Mesenchymal stem cell (in vitro differentiated cells and primary cell): ENCODE measurements at regions not wholly inside any gene's neighbourhood (a gene's known extent, or its start where the extent isn't known, plus 50 kb on each side); places are given as distances from the start of the nearest gene placed in this dataset.
"Not testable (repeated sequence)": the region's sequence is repeated elsewhere in the genome, so short reads cannot be mapped to it uniquely, and the experiment has no call there.

Source experiments
- DNase-seq: peaks from one replicate; pipeline ENCODE4 v3.0.0-alpha.2; 2013
- H2AFZ ChIP-seq: one replicate; pipeline ENCODE4 v1.6.1; 2013; ENCODE audit warnings: low read depth, mild to moderate bottlenecking, control low read depth, inconsistent platforms, low read length, moderate library complexity
- H2AK5ac ChIP-seq: 2 replicates; pipeline ENCODE4 v1.6.1; 2013; ENCODE audit warnings: low read length, moderate library complexity, mild to moderate bottlenecking, inconsistent platforms; ENCODE audit not compliant: severe bottlenecking
- H2BK120ac ChIP-seq: one replicate; pipeline ENCODE4 v1.6.1; 2013; ENCODE audit warnings: low read depth, mild to moderate bottlenecking, inconsistent platforms, low read length, moderate library complexity
- H2BK12ac ChIP-seq, 2 experiments: one replicate each; pipeline ENCODE4 v1.6.1; 2013; ENCODE audit warnings: inconsistent platforms in 2 of 2, low read length in 2 of 2, mild to moderate bottlenecking in 2 of 2, moderate library complexity in 2 of 2, control low read depth in 1 of 2
- H2BK15ac ChIP-seq: one replicate; pipeline ENCODE4 v1.6.1; 2013; ENCODE audit warnings: mild to moderate bottlenecking, low read depth, inconsistent platforms; ENCODE audit not compliant: poor library complexity, severe bottlenecking
- H2BK5ac ChIP-seq: 2 replicates; pipeline ENCODE4 v1.6.1; 2013; ENCODE audit warnings: low read depth, mild to moderate bottlenecking, low read length, control low read depth, inconsistent platforms; ENCODE audit not compliant: poor library complexity, severe bottlenecking
- H3K14ac ChIP-seq, 2 experiments: one replicate each; pipeline ENCODE4 v1.6.1; 2013; ENCODE audit warnings: inconsistent platforms in 2 of 2, low read length in 2 of 2, control low read depth in 1 of 2, mild to moderate bottlenecking in 1 of 2, moderate library complexity in 1 of 2
- H3K18ac ChIP-seq, 2 experiments: one replicate each; pipeline ENCODE4 v1.6.1; 2013; ENCODE audit warnings: inconsistent platforms in 2 of 2, low read length in 2 of 2, control low read depth in 1 of 2, low read depth in 1 of 2, mild to moderate bottlenecking in 1 of 2
- H3K23ac ChIP-seq, 2 experiments: one replicate each; pipeline ENCODE4 v1.6.1; 2013; ENCODE audit warnings: inconsistent platforms in 2 of 2, low read length in 2 of 2, mild to moderate bottlenecking in 2 of 2, moderate library complexity in 2 of 2, control low read depth in 1 of 2
- H3K27ac ChIP-seq: 2 replicates; pipeline ENCODE4 v1.5.1; 2013; ENCODE audit warnings: mild to moderate bottlenecking, moderate library complexity, low read length, control low read depth, inconsistent platforms; ENCODE audit not compliant: poor library complexity, severe bottlenecking
- H3K27me3 ChIP-seq, 2 experiments: 2 replicates each; pipeline versions ENCODE4 v1.6.1 to v1.7.0; 2013; ENCODE audit warnings: low read length in 2 of 2, mild to moderate bottlenecking in 2 of 2, moderate library complexity in 2 of 2, control low read depth in 1 of 2, inconsistent platforms in 1 of 2; ENCODE audit not compliant: control insufficient read depth in 1 of 2, insufficient read depth in 1 of 2
- H3K36me3 ChIP-seq, 2 experiments: 2 replicates each; pipeline versions ENCODE4 v1.6.1 to v1.7.0; 2013; ENCODE audit warnings: low read length in 2 of 2, control low read depth in 1 of 2, inconsistent platforms in 1 of 2, low read depth in 1 of 2, mild to moderate bottlenecking in 1 of 2; ENCODE audit not compliant: insufficient read depth in 2 of 2, control insufficient read depth in 1 of 2
- H3K4ac ChIP-seq, 2 experiments: one replicate each; pipeline ENCODE4 v1.6.1; 2013; ENCODE audit warnings: inconsistent platforms in 2 of 2, low read length in 2 of 2, mild to moderate bottlenecking in 2 of 2, moderate library complexity in 2 of 2, control low read depth in 1 of 2, low read depth in 1 of 2
- H3K4me1 ChIP-seq: 2 replicates; pipeline ENCODE4 v1.6.1; 2013; ENCODE audit warnings: low read depth, low read length, control low read depth; ENCODE audit not compliant: control insufficient read depth, insufficient read depth
- H3K4me2 ChIP-seq: 2 replicates; pipeline ENCODE4 v1.6.1; 2013; ENCODE audit warnings: low read length, mild to moderate bottlenecking, inconsistent platforms; ENCODE audit not compliant: poor library complexity, severe bottlenecking
- H3K4me3 ChIP-seq, 2 experiments: 2 replicates each; pipeline versions ENCODE4 v1.5.1 to v1.7.0; 2013; ENCODE audit warnings: low read length in 2 of 2, mild to moderate bottlenecking in 2 of 2, control low read depth in 1 of 2, low read depth in 1 of 2; ENCODE audit not compliant: insufficient read depth in 1 of 2
- H3K79me1 ChIP-seq: replicated peaks from 2 replicates; pipeline ENCODE4 v1.6.1; 2013; ENCODE audit warnings: mild to moderate bottlenecking, control low read depth, low read length, inconsistent platforms; ENCODE audit not compliant: poor library complexity, severe bottlenecking
- H3K9ac ChIP-seq: 2 replicates; pipeline ENCODE4 v1.7.0; 2013; ENCODE audit warnings: mild to moderate bottlenecking, low read length, moderate library complexity
- H3K9me3 ChIP-seq: 2 replicates; pipeline ENCODE4 v1.7.0; 2013; ENCODE audit warnings: mild to moderate bottlenecking, low read length; ENCODE audit not compliant: control insufficient read depth
- H4K8ac ChIP-seq: one replicate; pipeline ENCODE4 v1.6.1; 2013; ENCODE audit warnings: inconsistent platforms, mild to moderate bottlenecking, low read length, moderate library complexity
- H4K91ac ChIP-seq: one replicate; pipeline ENCODE4 v1.6.1; 2013; ENCODE audit warnings: mild to moderate bottlenecking, low read length, inconsistent platforms
- WGBS: methylation state at CpG from one replicate; pipeline ENCODE4 v1.1.7; 2013; ENCODE audit warnings: mixed read lengths; 5-methylcytosine and 5-hydroxymethylcytosine counted together

DNA sequence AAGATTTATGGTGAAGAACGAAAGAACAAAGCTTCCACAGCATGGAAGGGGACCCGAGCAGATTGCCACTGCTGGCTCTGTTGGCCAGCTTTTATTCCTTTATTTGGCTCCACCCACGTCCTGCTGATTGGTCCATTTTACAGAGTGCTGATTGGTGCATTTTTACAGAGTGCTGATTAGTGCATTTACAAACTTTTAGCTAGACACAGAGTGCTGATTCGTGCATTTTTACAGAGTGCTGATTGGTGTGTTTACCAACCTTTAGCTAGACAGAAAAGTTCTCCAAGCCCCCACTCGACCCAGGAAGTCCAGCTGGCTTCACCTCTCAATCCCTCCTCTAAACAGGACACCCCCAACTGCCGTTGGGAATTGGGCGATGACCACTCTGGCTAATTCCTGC is 511.5 kb downstream of the CCER1 start:
- H2BK120ac ChIP-seq, H4K91ac ChIP-seq, H4K8ac ChIP-seq, H2BK15ac ChIP-seq, H3K4me3 ChIP-seq, H3K23ac ChIP-seq, H2BK5ac ChIP-seq, DNase-seq, H3K4ac ChIP-seq, H2AK5ac ChIP-seq, H3K27ac ChIP-seq, H3K4me1 ChIP-seq, H3K27me3 ChIP-seq, H3K4me2 ChIP-seq, H2BK12ac ChIP-seq, H3K9ac ChIP-seq, H3K18ac ChIP-seq, H2AFZ ChIP-seq, H3K79me1 ChIP-seq, H3K14ac ChIP-seq, H3K36me3 ChIP-seq: not testable (repeated sequence)
- 82% methylated on average over 7 of the region's 7 CpGs for WGBS
- peaks cover 15% of the 10 kb centered on the region for H3K9me3 ChIP-seq

DNA sequence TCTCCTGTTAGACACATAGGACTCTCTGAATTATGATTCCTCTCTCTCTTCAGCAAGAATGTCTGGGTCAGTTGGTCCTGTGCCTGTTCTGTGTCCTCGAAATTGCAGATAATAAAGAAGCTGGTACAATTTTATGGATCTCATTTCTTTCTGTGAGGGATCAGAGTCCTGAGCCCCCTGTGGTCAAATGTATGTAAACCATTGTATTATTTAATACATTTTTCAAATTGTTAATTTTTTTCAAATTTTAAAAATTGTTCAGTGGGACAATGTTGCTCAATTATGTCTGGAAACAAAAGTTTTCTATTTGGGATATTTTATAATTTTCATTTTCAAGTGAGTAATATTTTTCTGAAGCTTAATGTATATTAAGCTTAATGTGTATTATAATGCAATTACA is 513.5 kb downstream of the CCER1 start:
- Histone ChIP-seq H3K4me2 (no peak overlapping the region), H2AFZ (no peak overlapping the region), H2BK12ac (no peak overlapping the region), H4K91ac (no peak overlapping the region), H3K9me3 (peaks cover 23% of the 10 kb centered on the region), H3K4ac (no peak overlapping the region), H2BK15ac (no peak overlapping the region), H3K27ac (no peak overlapping the region), H3K14ac (no peak overlapping the region), H3K4me3 (no peak overlapping the region), H3K79me1 (no peaks in the 10 kb centered on the region), H2BK120ac (no peak overlapping the region), H3K18ac (no peak overlapping the region), H3K4me1 (no peaks in the 10 kb centered on the region), H4K8ac (no peak overlapping the region), H2AK5ac (no peak overlapping the region), H3K23ac (no peak overlapping the region), H3K36me3 (no peaks in the 10 kb centered on the region), H3K9ac (no peak overlapping the region), H3K27me3 (no peaks in the 10 kb centered on the region), H2BK5ac (no peak overlapping the region)
- WGBS, result no CpG with 5 or more reads among the region's 1 CpG
- DNase-seq, result no peak

DNA sequence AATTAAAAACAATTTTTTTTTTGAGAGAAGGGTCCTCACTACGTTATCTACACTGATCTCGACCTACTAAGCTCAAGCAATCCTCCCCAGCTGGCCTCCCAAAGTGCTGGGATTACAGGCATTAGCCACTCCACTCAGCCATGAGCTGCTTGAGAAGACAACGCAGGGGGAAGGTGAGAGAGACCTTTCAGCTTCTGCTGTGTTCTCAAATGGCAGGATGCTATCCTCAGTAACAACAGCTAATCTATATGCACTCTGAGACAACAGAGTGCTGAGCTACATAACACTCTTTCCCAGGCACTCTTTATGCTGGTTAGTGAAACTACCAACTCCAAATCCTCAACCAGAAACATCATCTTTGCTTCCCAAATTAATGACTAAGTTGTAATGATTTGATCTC is 526.1 kb downstream of the CCER1 start:
- DNase-seq, result no peak
- H3K4me1 ChIP-seq, result no peaks in the 10 kb centered on the region

DNA sequence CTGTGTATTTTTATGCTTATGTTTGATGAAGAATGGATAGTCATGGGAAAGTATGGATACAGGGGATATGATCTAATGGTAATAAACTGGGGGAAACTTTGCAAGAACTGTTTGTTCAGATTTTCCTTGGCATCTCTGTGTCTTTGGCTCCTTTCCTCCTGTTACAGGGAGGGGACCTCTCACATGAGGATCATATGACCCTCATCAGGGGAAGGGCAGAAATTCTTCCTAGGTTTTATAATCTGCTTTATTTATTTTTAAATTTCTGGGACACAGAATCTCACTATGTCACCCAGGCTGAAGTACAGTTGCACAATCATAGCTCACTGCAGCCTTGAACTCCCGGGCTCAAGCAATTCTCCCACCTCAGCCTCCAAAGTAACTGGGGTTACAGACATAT is 526.5 kb downstream of the CCER1 start:
- 100% methylated on average over 1 of the region's 1 CpG for WGBS
- Histone ChIP-seq H3K23ac (no peak overlapping the region), H3K9me3 (peaks cover 9% of the 10 kb centered on the region), H4K8ac (no peak overlapping the region), H2BK15ac (no peak overlapping the region), H2BK120ac (no peak overlapping the region), H3K4me1 (no peaks in the 10 kb centered on the region), H3K18ac (no peak overlapping the region), H4K91ac (no peak overlapping the region), H3K27me3 (no peaks in the 10 kb centered on the region), H3K4ac (no peak overlapping the region), H3K9ac (no peak overlapping the region), H3K27ac (no peak overlapping the region), H3K36me3 (no peaks in the 10 kb centered on the region), H2BK5ac (no peak overlapping the region), H3K79me1 (no peaks in the 10 kb centered on the region), H3K14ac (no peak overlapping the region), H2AK5ac (no peak overlapping the region), H3K4me2 (no peak overlapping the region), H2AFZ (no peak overlapping the region), H2BK12ac (no peak overlapping the region), H3K4me3 (no peak overlapping the region)
- DNase-seq, result no peak

More for the DNA sequence above, 526.1 kb downstream of the CCER1 start:
- Histone ChIP-seq H2BK12ac (no peak overlapping the region), H3K4ac (no peak overlapping the region), H3K4me3 (no peak overlapping the region), H3K9ac (no peak overlapping the region), H2BK15ac (no peak overlapping the region), H3K79me1 (no peaks in the 10 kb centered on the region), H4K8ac (peak overlapping the region; percentile 61), H3K14ac (no peak overlapping the region), H2BK120ac (no peak overlapping the region), H2BK5ac (no peak overlapping the region), H2AK5ac (no peak overlapping the region), H3K9me3 (peaks cover 7% of the 10 kb centered on the region), H2AFZ (no peak overlapping the region), H3K27me3 (no peaks in the 10 kb centered on the region), H3K27ac (no peak overlapping the region), H3K18ac (no peak overlapping the region), H4K91ac (no peak overlapping the region), H3K36me3 (no peaks in the 10 kb centered on the region), H3K4me2 (no peak overlapping the region), H3K23ac (no peak overlapping the region)
- 79% methylated on average over 3 of the region's 3 CpGs for WGBS
